HG03558 (cell line): ENCODE measurements at regions not wholly inside any gene's neighbourhood (a gene's known extent, or its start where the extent isn't known, plus 50 kb on each side); places are given as distances from the start of the nearest gene placed in this dataset.

ENCODE experiments used
- ATAC-seq: cut with Tn5 transposase; IDR thresholded peaks from one replicate; pipeline ENCODE4 v1.9.1; 2021; ENCODE audit warnings: moderate number of reproducible peaks; ENCODE audit not compliant: unreplicated experiment; ENCODE audit errors: extremely low read depth

- ATAC-seq, result no peak
Observed at GRCh38 chr15:70342141-70342540, 244.4 kb upstream of the TLE3 start.

GRCh38 chr15:70341566-70341965 is 243.8 kb upstream of the TLE3 start:
- ATAC-seq, result no peak

GRCh38 chr15:70340494-70340870 is 242.8 kb upstream of the TLE3 start:
- ATAC-seq, result no peak

- ATAC-seq, result no peak
Observed at GRCh38 chr15:70339571-70340493, 242.1 kb upstream of the TLE3 start.

- no peak for ATAC-seq
Observed at GRCh38 chr15:70337277-70338186, 239.8 kb upstream of the TLE3 start.

GRCh38 chr15:70336425-70337009 is 238.8 kb upstream of the TLE3 start:
- no peak for ATAC-seq

GRCh38 chr15:70334286-70334685 is 236.6 kb upstream of the TLE3 start:
- no peak for ATAC-seq

GRCh38 chr15:70329179-70329578 is 231.5 kb upstream of the TLE3 start:
- ATAC-seq, result no peak

GRCh38 chr15:70328679-70329115 is 231.0 kb upstream of the TLE3 start:
- ATAC-seq, result no peak

GRCh38 chr15:70327856-70328678 is 230.3 kb upstream of the TLE3 start:
- no peak for ATAC-seq

GRCh38 chr15:70327328-70327855 is 229.7 kb upstream of the TLE3 start:
- ATAC-seq, result no peak

GRCh38 chr15:70324001-70324974 is 226.6 kb upstream of the TLE3 start:
- no peak for ATAC-seq

- no peak for ATAC-seq
Observed at GRCh38 chr15:70323111-70323851, 225.6 kb upstream of the TLE3 start.

GRCh38 chr15:70322051-70322668 is 224.4 kb upstream of the TLE3 start:
- no peak for ATAC-seq

- ATAC-seq, result no peak
Observed at GRCh38 chr15:70321172-70321819, 223.6 kb upstream of the TLE3 start.

- ATAC-seq, result no peak
Observed at GRCh38 chr15:70320482-70320881, 222.8 kb upstream of the TLE3 start.

GRCh38 chr15:70320077-70320476 is 222.4 kb upstream of the TLE3 start:
- no peak for ATAC-seq
